ENCODE measurements at regions not wholly inside any gene's neighbourhood (a gene's known extent, or its start where the extent isn't known, plus 50 kb on each side); places are given as distances from the start of the nearest gene placed in this dataset.

GRCh38 chr3:115436767-115437301, 186.5 kb upstream of the GAP43 start (continued):
- no peak for TF ChIP-seq KLF5 (IDR thresholded peaks at IDR 0.05; ENCODE audit: partially characterized antibody)
- TF ChIP-seq ZBTB40 (IDR thresholded peaks at IDR 0.05; ENCODE audit: borderline replicate concordance): no peak
- TF ChIP-seq PML (IDR thresholded peaks at IDR 0.05; ENCODE audit: low read length): no peak
- TF ChIP-seq IRF5 (IDR thresholded peaks at IDR 0.05; ENCODE audit: borderline replicate concordance): no peak
- no peak for TF ChIP-seq SKIL (IDR thresholded peaks at IDR 0.05; ENCODE audit: low read depth, poor library complexity, severe bottlenecking)
- no peak for TF ChIP-seq E4F1 (IDR thresholded peaks at IDR 0.05; ENCODE audit: borderline replicate concordance, partially characterized antibody)
- TF ChIP-seq GABPA (IDR thresholded peaks at IDR 0.05; ENCODE audit: low read depth): no peak
- TF ChIP-seq E2F8 (IDR thresholded peaks at IDR 0.05; ENCODE audit: low read depth, partially characterized antibody): no peak
- TF ChIP-seq MTA2 (IDR thresholded peaks at IDR 0.05; ENCODE audit: low read depth): no peak
- no peak for TF ChIP-seq CHD4 (IDR thresholded peaks at IDR 0.05)
- TF ChIP-seq REST (IDR thresholded peaks at IDR 0.05; ENCODE audit: low read depth, low read length): no peak
- no peak for TF ChIP-seq ZNF217 (IDR thresholded peaks at IDR 0.05)
